Psoas muscle (tissue), 7 donors: ENCODE measurements at regions not wholly inside any gene's neighbourhood (a gene's known extent, or its start where the extent isn't known, plus 50 kb on each side); places are given as distances from the start of the nearest gene placed in this dataset.

ENCODE experiments used
- ATAC-seq, 4 donors: fragments of 200-7000 bp; cut with Tn5 transposase; one replicate each; pipeline ENCODE4 v1.9.1; 2020; ENCODE audit warnings: moderate library complexity in 3 of 4, mild to moderate bottlenecking in 2 of 4
- DNase-seq, 2 donors: peaks; one replicate each; pipeline ENCODE4 v3.0.0-alpha.2; 2020
- H3K27ac ChIP-seq: fragments of 200-600 bp; one replicate; pipeline ENCODE4 v1.8.0; 2022
- H3K27me3 ChIP-seq, 3 donors: fragments of 200-600 bp in 1 of 3; one replicate each; pipeline versions ENCODE4 v1.6.1 to v1.8.0; 2013 to 2022; ENCODE audit warnings: low read length in 2 of 3, mild to moderate bottlenecking in 2 of 3, moderate library complexity in 1 of 3; ENCODE audit not compliant: insufficient read depth in 3 of 3
- H3K36me3 ChIP-seq, 2 donors: fragments of 200-600 bp in 1 of 2; one replicate each; pipeline versions ENCODE4 v1.6.1 to v1.8.0; 2013 to 2022; ENCODE audit warnings: low read depth in 1 of 2, mild to moderate bottlenecking in 1 of 2, moderate library complexity in 1 of 2; ENCODE audit not compliant: insufficient read depth in 1 of 2
- H3K4me1 ChIP-seq: fragments of 200-600 bp; one replicate; pipeline ENCODE4 v1.8.0; 2022
- H3K4me3 ChIP-seq: fragments of 200-600 bp; one replicate; pipeline ENCODE4 v1.8.0; 2022; ENCODE audit warnings: mild to moderate bottlenecking
- H3K9me3 ChIP-seq: fragments of 200-600 bp; one replicate; pipeline ENCODE4 v1.8.0; 2022
- CTCF ChIP-seq: fragments of 200-600 bp; IDR thresholded peaks from one replicate; pipeline ENCODE4 v1.8.0; 2022; ENCODE audit warnings: antibody characterized with exemption
- WGBS, 3 donors: extraction: QIAGEN DNeasy Blood & Tissue Kit; methylation state at CpG; one replicate each; pipeline versions ENCODE4 v1.1.6 to v1.1.7; 2013; 5-methylcytosine and 5-hydroxymethylcytosine counted together
- intact Hi-C, 2 donors: fragments of 100-400 bp; cut with DNase I; formaldehyde crosslinking; loops; one replicate each; pipeline versions ENCODE4 v1.11.0 to v1.14.2; 2022
- donor health status: healthy with polysubstance abuse.
- donor health status: DM: no; HTN: no; CAD: no; lungs with moderate emphysema.
- donor health status: Bipolar disorder and iron deficiency.
- donor health status: healthy.
- donor health status: DM: yes; HTN: yes; CAD: no.
- donor health status: DM: no; HTN: no; CAD: no.
- donor health status: DM: yes; HTN: yes; CAD: no.

DNA sequence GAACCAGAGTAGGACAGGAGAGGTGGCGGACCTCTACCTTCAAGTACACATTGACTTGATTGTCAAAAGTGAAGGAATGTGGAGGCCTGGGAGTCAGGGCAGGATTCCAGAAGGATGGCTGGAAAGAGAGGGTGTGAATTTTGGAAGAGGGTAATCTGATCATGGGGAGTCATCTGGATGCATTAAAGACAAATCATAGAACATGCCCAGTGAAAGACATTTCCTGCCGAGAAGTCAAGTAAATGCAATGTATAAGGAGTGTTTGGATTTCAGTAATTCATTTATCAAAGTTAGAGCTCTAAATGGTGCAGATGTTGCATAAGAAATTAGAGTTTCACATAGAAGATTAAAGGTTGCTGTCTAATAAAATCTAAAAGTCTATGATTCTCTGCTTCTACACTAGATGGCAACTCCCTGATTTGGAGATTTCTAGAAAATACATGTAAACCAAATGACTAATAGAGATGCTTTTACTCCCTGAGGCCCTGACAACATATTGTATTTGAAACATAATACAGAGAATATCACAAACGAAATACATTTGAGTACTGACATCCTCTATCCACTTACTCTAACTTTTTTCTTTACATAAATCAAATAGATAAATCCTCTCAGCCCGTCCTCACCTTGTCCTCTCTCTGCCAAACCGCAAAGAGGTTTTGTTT lies 91.3 kb downstream of the KCNA5 start:
- Histone ChIP-seq H3K4me3 (no peak overlapping the region), H3K36me3 (no peaks in the 10 kb centered on the region), H3K27ac (no peak overlapping the region), H3K27me3 (peaks cover 0 to 1% (median 0%) of the 10 kb centered on the region in 3 donors), H3K9me3 (peaks cover 4% of the 10 kb centered on the region), H3K4me1 (no peaks in the 10 kb centered on the region)
- no peak for DNase-seq
- 71 to 78% (median 74%) methylated on average over 5 of the region's 5 CpGs for WGBS, 3 donors
- TF ChIP-seq CTCF = no peak
- ATAC-seq = no peak
- intact Hi-C loops = no loop called here

GRCh38 chr12:5138256-5138655 lies 94.6 kb downstream of the KCNA5 start:
- no peak for DNase-seq
- no peak for TF ChIP-seq CTCF
- Histone ChIP-seq H3K27me3 (peaks cover 0 to 1% (median 0%) of the 10 kb centered on the region in 3 donors), H3K4me1 (no peaks in the 10 kb centered on the region), H3K27ac (no peak overlapping the region), H3K9me3 (peaks cover 6% of the 10 kb centered on the region), H3K4me3 (no peak overlapping the region), H3K36me3 (no peaks in the 10 kb centered on the region)
- 38 to 62% (median 42%) methylated on average over 7 of the region's 7 CpGs for WGBS, 3 donors
- ATAC-seq = no peak
- intact Hi-C loops = no loop called here

DNA sequence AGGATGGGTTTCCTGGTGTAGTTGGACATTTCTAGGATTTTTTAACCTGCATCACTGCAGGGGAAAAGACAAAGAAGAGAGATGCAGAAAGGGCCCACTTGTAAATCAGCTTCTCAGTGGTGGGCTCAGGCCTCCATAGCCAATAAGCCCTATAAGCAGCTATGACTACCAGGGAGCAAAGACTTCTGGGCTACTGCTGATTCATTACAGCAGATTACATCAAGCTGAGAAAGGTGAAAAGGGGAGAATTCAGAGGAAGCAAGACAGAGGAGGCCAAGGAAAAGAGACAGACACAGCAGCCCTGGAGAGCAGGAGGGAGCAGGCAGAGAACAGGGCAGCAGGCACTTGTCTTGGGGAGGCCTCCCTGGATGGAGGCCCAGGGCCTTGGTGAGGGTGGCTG lies 95.2 kb downstream of the KCNA5 start:
- no peak overlapping the region for H3K27ac ChIP-seq
- no peak for ATAC-seq
- TF ChIP-seq CTCF = no peak

DNA sequence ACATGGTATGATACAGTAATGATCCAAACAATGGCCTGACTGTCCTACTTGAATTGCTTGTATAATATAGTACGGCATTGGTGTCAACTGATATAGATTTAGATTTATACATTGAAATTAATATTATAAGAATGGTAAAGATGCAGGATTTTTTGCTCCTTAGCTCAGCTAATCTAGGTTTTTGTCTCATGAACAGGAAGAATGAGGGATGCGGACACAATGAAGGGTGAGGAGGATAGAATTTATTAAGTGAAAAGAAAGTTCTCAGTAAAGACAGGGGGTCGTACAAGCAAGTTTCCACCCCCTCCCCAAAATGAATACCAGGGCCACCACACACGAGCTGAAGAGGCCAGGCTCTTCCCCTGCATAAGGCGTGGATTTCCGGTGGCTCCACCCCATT lies 96.1 kb downstream of the KCNA5 start:
- H3K27me3 ChIP-seq = peaks cover 0 to 1% (median 0%) of the 10 kb centered on the region in 3 donors
- H3K9me3 ChIP-seq = peaks cover 6% of the 10 kb centered on the region
- H3K4me1 ChIP-seq = no peaks in the 10 kb centered on the region
- no peak for ATAC-seq
- no peak overlapping the region for H3K27ac ChIP-seq
- 92 to 94% (median 92%) methylated on average over 6 of the region's 6 CpGs for WGBS, 3 donors
- DNase-seq = no peak
- TF ChIP-seq CTCF = no peak
- intact Hi-C loops = no loop called here
- no peak overlapping the region for H3K4me3 ChIP-seq
- no peaks in the 10 kb centered on the region for H3K36me3 ChIP-seq

More for the DNA sequence above, 95.2 kb downstream of the KCNA5 start:
- peaks cover 0 to 1% (median 0%) of the 10 kb centered on the region in 3 donors for H3K27me3 ChIP-seq
- peaks cover 6% of the 10 kb centered on the region for H3K9me3 ChIP-seq
- intact Hi-C loops = no loop called here
- H3K4me3 ChIP-seq = no peak overlapping the region
- no peaks in the 10 kb centered on the region for H3K4me1 ChIP-seq
- DNase-seq = no peak
- no peaks in the 10 kb centered on the region for H3K36me3 ChIP-seq

DNA sequence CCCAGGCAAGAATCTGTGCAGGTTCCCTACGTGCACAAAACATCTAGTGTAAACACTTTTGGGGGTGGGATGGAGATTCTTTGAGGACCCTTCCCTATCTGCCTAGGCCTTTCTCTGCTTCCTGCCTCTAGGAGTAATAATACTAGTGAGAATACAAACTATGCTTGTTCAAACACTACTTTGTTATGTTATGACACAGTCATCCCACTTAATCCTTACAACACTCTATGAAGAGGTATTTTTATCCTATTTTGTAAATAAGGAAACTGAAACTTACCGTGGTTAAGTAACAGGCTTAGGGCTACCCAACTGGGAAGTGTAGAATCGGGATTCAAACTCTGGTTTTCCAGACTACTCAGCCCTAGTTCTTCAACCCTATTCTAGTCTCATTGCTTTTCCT lies 96.5 kb downstream of the KCNA5 start:
- Histone ChIP-seq H3K27me3 (peaks cover 0 to 1% (median 0%) of the 10 kb centered on the region in 3 donors), H3K9me3 (peaks cover 6% of the 10 kb centered on the region), H3K4me3 (no peak overlapping the region), H3K27ac (no peak overlapping the region), H3K36me3 (no peaks in the 10 kb centered on the region), H3K4me1 (no peaks in the 10 kb centered on the region)
- ATAC-seq (no peak), DNase-seq (no peak)
- intact Hi-C loops = no loop called here
- 80 to 85% (median 85%) methylated on average over 3 of the region's 3 CpGs for WGBS, 3 donors
- TF ChIP-seq CTCF = no peak
